GM18508 (cell line): ENCODE measurements at regions not wholly inside any gene's neighbourhood (a gene's known extent, or its start where the extent isn't known, plus 50 kb on each side); places are given as distances from the start of the nearest gene placed in this dataset.

Source experiments
- ATAC-seq: cut with Tn5 transposase; IDR thresholded peaks from one replicate; pipeline ENCODE4 v1.9.1; 2021; ENCODE audit warnings: moderate number of reproducible peaks; ENCODE audit not compliant: insufficient read depth, unreplicated experiment

DNA sequence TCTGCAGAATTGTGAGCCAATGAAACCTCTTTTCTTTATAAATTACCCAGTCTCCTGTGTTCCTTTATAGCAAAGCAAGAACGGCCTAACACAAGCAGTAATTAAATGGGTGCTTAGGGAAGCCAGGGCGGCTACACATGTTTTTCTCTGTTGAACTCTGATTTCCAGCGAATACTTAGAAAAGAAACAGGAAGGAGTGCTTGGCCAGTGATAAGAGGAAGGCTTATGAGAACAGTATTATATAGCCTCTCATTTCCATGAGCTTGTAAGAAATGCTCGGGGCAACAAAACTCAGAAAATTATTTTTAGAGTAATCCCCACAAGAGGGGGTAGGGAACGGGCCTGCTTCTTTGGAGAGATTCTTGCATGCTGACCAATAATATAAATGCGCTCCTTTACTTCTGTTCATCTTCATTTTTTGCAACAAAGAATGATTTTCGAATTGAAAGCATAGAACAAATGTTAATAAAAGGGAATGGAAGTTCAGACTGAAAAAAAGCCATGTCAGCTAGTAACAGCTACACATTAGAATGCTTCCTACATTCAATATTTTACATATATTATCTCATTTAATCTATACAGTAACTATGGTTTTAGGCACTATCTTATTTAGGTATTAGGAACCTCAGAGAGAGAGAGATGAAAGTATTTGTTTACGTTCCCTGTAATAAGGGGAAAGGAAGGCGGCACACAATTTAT, 49.7 kb upstream of the CCDC85A start:
- ATAC-seq, result no peak
